Smooth muscle cell (in vitro differentiated cells): ENCODE measurements at regions not wholly inside any gene's neighbourhood (a gene's known extent, or its start where the extent isn't known, plus 50 kb on each side); places are given as distances from the start of the nearest gene placed in this dataset.
A peak's percentile ranks its signal among the peaks of the same experiment; 100 is the strongest.
"Not testable (repeated sequence)": the region's sequence is repeated elsewhere in the genome, so short reads cannot be mapped to it uniquely, and the experiment has no call there.

ENCODE experiments used
- DNase-seq: peaks from one replicate; lab custom pipeline; 2025; ENCODE audit not compliant: unreplicated experiment; lab: John Stamatoyannopoulos, UW
- H2AFZ ChIP-seq: fragments of 200-600 bp; sonication (generic); 2 replicates; pipeline ENCODE4 v1.6.0; 2016; ENCODE audit warnings: antibody characterized with exemption, low read depth, mild to moderate bottlenecking
- H3F3A ChIP-seq: fragments of 200-600 bp; sonication (generic); 2 replicates; pipeline ENCODE4 v1.6.0; 2017; ENCODE audit warnings: antibody characterized with exemption, low read depth
- H3K27ac ChIP-seq: fragments of 200-600 bp; sonication (generic); 2 replicates; pipeline ENCODE4 v1.5.1; 2016; ENCODE audit warnings: low read depth, mild to moderate bottlenecking
- H3K27me3 ChIP-seq: fragments of 200-600 bp; sonication (generic); 2 replicates; pipeline ENCODE4 v1.6.1; 2016; ENCODE audit warnings: low read depth, mild to moderate bottlenecking
- H3K36me3 ChIP-seq: fragments of 200-600 bp; sonication (generic); 2 replicates; pipeline ENCODE4 v1.5.1; 2016; ENCODE audit warnings: low read depth
- H3K4me1 ChIP-seq: fragments of 200-600 bp; sonication (generic); 2 replicates; pipeline ENCODE4 v1.5.1; 2016; ENCODE audit warnings: low read depth
- H3K4me2 ChIP-seq: fragments of 200-600 bp; sonication (generic); 2 replicates; pipeline ENCODE4 v1.6.0; 2016; ENCODE audit warnings: mild to moderate bottlenecking
- H3K4me3 ChIP-seq: fragments of 200-600 bp; sonication (generic); 2 replicates; pipeline ENCODE4 v1.5.1; 2016; ENCODE audit warnings: mild to moderate bottlenecking
- H3K79me2 ChIP-seq: fragments of 200-600 bp; sonication (generic); 2 replicates; pipeline ENCODE4 v1.6.0; 2016; ENCODE audit warnings: low read depth, mild to moderate bottlenecking
- H3K9ac ChIP-seq: fragments of 200-600 bp; sonication (generic); 2 replicates; pipeline ENCODE4 v1.6.0; 2016; ENCODE audit warnings: low read depth
- H3K9me3 ChIP-seq: fragments of 200-600 bp; sonication (generic); replicated peaks from 2 replicates; pipeline ENCODE4 v1.5.1; 2016; ENCODE audit warnings: low read depth
- H4K20me1 ChIP-seq: fragments of 200-600 bp; sonication (generic); 2 replicates; pipeline ENCODE4 v1.6.0; 2016; ENCODE audit warnings: low read depth
- WGBS: methylation state at CpG from one replicate; pipeline ENCODE4 v1.1.7; 2016; ENCODE audit warnings: low lambda C conversion rate; 5-methylcytosine and 5-hydroxymethylcytosine counted together
- TF ChIP-seq, protein P1 (sequence below): fragments of 200-600 bp; sonication (generic); IDR thresholded peaks from 2 replicates; pipeline ENCODE4 v1.5.1; 2017; ENCODE audit warnings: borderline replicate concordance, mild to moderate bottlenecking, antibody characterized with exemption; ENCODE audit not compliant: insufficient read depth, poor library complexity, severe bottlenecking

DNA sequence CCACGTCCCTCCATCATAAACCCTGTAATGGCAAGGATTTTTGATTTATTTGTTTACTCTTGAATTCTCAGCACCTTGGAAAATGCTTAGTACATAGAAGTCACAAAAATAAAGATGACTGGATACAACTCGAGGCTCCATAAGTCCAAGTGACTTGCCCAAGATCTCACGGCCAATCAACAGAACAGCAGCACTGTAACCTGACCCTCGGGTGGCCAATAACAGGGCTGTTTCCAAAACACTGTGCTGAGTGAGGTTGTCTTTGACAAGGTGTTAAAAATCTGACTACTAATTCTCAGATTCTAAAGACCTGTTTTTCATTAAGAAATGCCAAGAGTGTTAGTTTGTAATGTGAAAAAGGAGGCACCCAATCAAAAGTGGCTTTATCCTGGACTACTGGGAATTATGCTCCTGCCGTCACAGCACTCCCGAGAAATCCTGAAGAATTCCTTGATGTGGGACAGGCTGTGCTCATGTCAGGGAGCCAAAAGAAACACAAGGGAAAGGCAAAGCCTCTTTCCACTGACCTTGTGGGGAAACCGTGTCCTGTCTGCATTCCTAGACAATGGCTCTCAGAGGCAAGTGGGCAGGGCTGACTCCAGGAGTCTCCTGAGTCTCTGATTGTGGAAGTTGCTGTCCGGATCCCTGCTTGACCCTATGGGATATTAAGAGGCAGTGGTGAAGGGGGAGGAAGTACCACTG lies 204.7 kb upstream of the PELI2 start:
- Histone ChIP-seq H3K9ac (peak overlapping the region; percentile 17), H3K4me1 (peaks cover 17% of the 10 kb centered on the region), H3K4me2 (no peak overlapping the region), H3K79me2 (no peaks in the 10 kb centered on the region), H3K4me3 (no peak overlapping the region), H3K9me3 (no peaks in the 10 kb centered on the region), H3F3A (no peaks in the 10 kb centered on the region), H3K27me3 (no peaks in the 10 kb centered on the region), H2AFZ (no peak overlapping the region), H3K27ac (peak overlapping the region; percentile 90), H4K20me1 (no peaks in the 10 kb centered on the region), H3K36me3 (no peaks in the 10 kb centered on the region)
- 61% methylated on average over 8 of the region's 8 CpGs for WGBS
- TF ChIP-seq, protein P1, sequence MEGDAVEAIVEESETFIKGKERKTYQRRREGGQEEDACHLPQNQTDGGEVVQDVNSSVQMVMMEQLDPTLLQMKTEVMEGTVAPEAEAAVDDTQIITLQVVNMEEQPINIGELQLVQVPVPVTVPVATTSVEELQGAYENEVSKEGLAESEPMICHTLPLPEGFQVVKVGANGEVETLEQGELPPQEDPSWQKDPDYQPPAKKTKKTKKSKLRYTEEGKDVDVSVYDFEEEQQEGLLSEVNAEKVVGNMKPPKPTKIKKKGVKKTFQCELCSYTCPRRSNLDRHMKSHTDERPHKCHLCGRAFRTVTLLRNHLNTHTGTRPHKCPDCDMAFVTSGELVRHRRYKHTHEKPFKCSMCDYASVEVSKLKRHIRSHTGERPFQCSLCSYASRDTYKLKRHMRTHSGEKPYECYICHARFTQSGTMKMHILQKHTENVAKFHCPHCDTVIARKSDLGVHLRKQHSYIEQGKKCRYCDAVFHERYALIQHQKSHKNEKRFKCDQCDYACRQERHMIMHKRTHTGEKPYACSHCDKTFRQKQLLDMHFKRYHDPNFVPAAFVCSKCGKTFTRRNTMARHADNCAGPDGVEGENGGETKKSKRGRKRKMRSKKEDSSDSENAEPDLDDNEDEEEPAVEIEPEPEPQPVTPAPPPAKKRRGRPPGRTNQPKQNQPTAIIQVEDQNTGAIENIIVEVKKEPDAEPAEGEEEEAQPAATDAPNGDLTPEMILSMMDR: no peak
- DNase-seq: no peak

DNA sequence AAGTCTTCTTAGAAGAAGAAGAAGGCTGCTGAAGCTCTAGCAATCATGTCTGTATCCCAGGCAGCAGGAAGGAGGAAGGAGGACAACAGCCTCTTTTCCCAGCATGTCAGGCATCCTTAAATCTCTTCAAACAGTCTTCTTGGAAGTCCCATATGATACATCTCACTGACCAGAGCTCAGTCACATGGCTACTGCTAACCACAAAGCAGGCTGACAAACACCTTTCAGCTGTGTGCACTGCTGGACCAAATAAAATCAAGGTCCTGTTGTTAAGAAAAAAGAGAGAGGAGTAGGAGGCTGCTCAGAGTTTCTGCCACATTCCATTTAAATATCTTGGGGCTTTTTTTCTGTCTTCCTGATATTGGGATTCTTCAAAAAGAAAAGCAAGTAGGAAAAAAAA lies 203.4 kb upstream of the PELI2 start:
- Histone ChIP-seq H3K4me1 (peaks cover 17% of the 10 kb centered on the region), H3K79me2 (no peaks in the 10 kb centered on the region), H3K9ac (peak overlapping the region; percentile 17), H3K4me3 (no peak overlapping the region), H3K27me3 (no peaks in the 10 kb centered on the region), H3K27ac (peak overlapping the region; percentile 90), H3K9me3 (no peaks in the 10 kb centered on the region), H3K4me2 (peak overlapping the region; percentile 48), H3K36me3 (no peaks in the 10 kb centered on the region), H2AFZ (no peak overlapping the region), H3F3A (no peaks in the 10 kb centered on the region), H4K20me1 (no peaks in the 10 kb centered on the region)
- no peak for DNase-seq
- TF ChIP-seq, protein P1: no peak

DNA sequence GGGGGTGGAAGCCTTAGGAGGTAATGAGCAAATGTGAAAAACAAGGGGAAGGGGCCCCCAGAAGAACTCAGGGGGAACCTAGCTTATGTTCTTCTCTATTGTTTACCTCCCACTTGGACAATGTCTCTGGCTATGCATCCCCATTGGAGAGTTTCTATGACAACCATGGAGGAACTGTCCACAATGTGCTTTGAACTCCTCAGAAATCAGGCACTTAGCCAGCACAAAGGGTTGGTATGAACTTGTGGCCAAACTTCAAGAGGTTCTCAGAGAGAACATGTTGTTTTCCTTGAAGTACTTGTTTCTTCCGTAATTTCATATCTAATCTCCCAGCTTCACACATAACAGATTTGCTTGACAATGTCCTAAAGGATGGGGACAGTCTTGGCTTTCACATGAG lies 202.8 kb upstream of the PELI2 start:
- peak overlapping the region; percentile 90 for H3K27ac ChIP-seq
- WGBS: 79% methylated on average over 1 of the region's 1 CpG
- peak overlapping the region; percentile 48 for H3K4me2 ChIP-seq
- no peaks in the 10 kb centered on the region for H3K79me2 ChIP-seq
- no peaks in the 10 kb centered on the region for H3K27me3 ChIP-seq
- no peak overlapping the region for H3K9ac ChIP-seq
- TF ChIP-seq, protein P1: no peak
- H3K9me3 ChIP-seq: no peaks in the 10 kb centered on the region
- H3K4me3 ChIP-seq: no peak overlapping the region
- H3K4me1 ChIP-seq: peaks cover 15% of the 10 kb centered on the region
- no peaks in the 10 kb centered on the region for H4K20me1 ChIP-seq
- no peaks in the 10 kb centered on the region for H3K36me3 ChIP-seq
- H2AFZ ChIP-seq: no peak overlapping the region
- DNase-seq: no peak
- H3F3A ChIP-seq: no peaks in the 10 kb centered on the region

DNA sequence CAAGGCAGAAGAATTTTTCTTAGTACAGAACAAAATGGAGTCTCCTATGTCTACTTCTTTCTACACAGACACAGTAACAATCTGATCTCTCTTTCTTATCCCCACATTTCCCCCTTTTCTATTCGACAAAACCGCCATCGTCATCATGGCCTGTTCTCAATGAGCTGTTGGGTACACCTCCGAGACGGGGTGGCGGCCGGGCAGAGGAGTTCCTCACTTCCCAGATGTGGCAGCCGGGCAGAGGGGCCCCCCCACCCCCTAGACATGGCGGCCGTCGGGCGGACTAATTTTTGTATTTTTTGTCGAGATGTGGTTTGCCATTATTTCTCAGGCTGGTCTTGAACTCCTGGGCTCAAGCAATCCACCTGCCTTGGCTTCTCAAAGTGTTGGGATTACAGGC lies 198.4 kb upstream of the PELI2 start:
- H3F3A ChIP-seq, H3K27me3 ChIP-seq, H3K4me3 ChIP-seq, H3K4me1 ChIP-seq, H3K79me2 ChIP-seq, H3K27ac ChIP-seq, DNase-seq, H2AFZ ChIP-seq, H4K20me1 ChIP-seq, H3K9me3 ChIP-seq, H3K9ac ChIP-seq, H3K4me2 ChIP-seq, H3K36me3 ChIP-seq: not testable (repeated sequence)
- 91% methylated on average over 13 of the region's 13 CpGs for whole genome bisulfite sequencing
